Fibroblast of skin of abdomen (primary cell): ENCODE measurements at regions not wholly inside any gene's neighbourhood (a gene's known extent, or its start where the extent isn't known, plus 50 kb on each side); places are given as distances from the start of the nearest gene placed in this dataset.
"Not testable (repeated sequence)": the region's sequence is repeated elsewhere in the genome, so short reads cannot be mapped to it uniquely, and the experiment has no call there.

ENCODE experiments used
- DNase-seq: peaks from one replicate; pipeline ENCODE4 v3.0.0-alpha.2; 2013

GRCh38 chr20:29120088-29120487 lies 2137.4 kb upstream of the DEFB115 start:
- not testable (repeated sequence) for DNase-seq

- DNase-seq: not testable (repeated sequence)
These were observed 2136.9 kb upstream of the DEFB115 start for GRCh38 chr20:29120575-29120974.

- not testable (repeated sequence) for DNase-seq
These were observed 2134.7 kb upstream of the DEFB115 start for GRCh38 chr20:29122784-29123183.

GRCh38 chr20:29123861-29124260 lies 2133.6 kb upstream of the DEFB115 start:
- no peak for DNase-seq
